Right cardiac atrium (tissue), 5 donors: ENCODE measurements at regions not wholly inside any gene's neighbourhood (a gene's known extent, or its start where the extent isn't known, plus 50 kb on each side); places are given as distances from the start of the nearest gene placed in this dataset.

Experiments
- ATAC-seq, 2 donors: fragments of 200-7000 bp; cut with Tn5 transposase; one replicate each; pipeline versions ENCODE4 v1.8.0 to v1.9.1; 2020; ENCODE audit warnings: moderate library complexity in 2 of 2, mild to moderate bottlenecking in 1 of 2
- DNase-seq, 3 donors: peaks; one replicate each; pipeline ENCODE4 v3.0.0-alpha.2; 2020
- H3K27ac ChIP-seq: one replicate; pipeline ENCODE4 v1.5.1; 2013; ENCODE audit warnings: mild to moderate bottlenecking, low read length, control low read depth, moderate library complexity
- H3K27me3 ChIP-seq: one replicate; pipeline ENCODE4 v1.6.1; 2013; ENCODE audit not compliant: control insufficient read depth, insufficient read depth
- H3K4me1 ChIP-seq: one replicate; pipeline ENCODE4 v1.6.1; 2013; ENCODE audit warnings: low read length; ENCODE audit not compliant: control insufficient read depth, insufficient read depth
- H3K4me3 ChIP-seq: one replicate; pipeline ENCODE4 v1.5.1; 2013; ENCODE audit warnings: low read length, control low read depth
- H3K9me3 ChIP-seq: one replicate; pipeline ENCODE4 v1.6.1; 2013; ENCODE audit warnings: low read length; ENCODE audit not compliant: control insufficient read depth
- WGBS: extraction: QIAGEN DNeasy Blood & Tissue Kit; methylation state at CpG from one replicate; pipeline ENCODE4 v1.1.7; 2013; 5-methylcytosine and 5-hydroxymethylcytosine counted together
- intact Hi-C, 4 donors: fragments of 100-400 bp; cut with DNase I; formaldehyde crosslinking; loops; one replicate each; pipeline versions ENCODE4 v1.11.0 to v1.14.0; 2022 to 2023
- donor health status: healthy with polysubstance abuse.
- donor health status: DM: no; HTN: yes; CAD: no.
- donor health status: DM: no; HTN: no; CAD: no.
- donor health status: DM: no; HTN: yes; CAD: no; lungs with severe emphysema.
- donor health status: DM: yes; HTN: yes; CAD: no.

GRCh38 chr1:47555841-47556560, 118.2 kb downstream of the FOXD2 start:
- H3K27me3 ChIP-seq, result no peaks in the 10 kb centered on the region
- H3K4me3 ChIP-seq, result no peak overlapping the region
- ATAC-seq (no peak), DNase-seq (no peak)
- intact Hi-C loops, result no loop called here
- H3K4me1 ChIP-seq, result no peaks in the 10 kb centered on the region
- H3K9me3 ChIP-seq, result no peaks in the 10 kb centered on the region
- WGBS, result 57% methylated on average over 24 of the region's 24 CpGs
- no peak overlapping the region for H3K27ac ChIP-seq

GRCh38 chr1:47557066-47557465, 119.2 kb downstream of the FOXD2 start:
- no peaks in the 10 kb centered on the region for H3K9me3 ChIP-seq
- WGBS, result 68% methylated on average over 4 of the region's 4 CpGs
- H3K27ac ChIP-seq, result no peak overlapping the region
- DNase-seq, result no peak
- H3K27me3 ChIP-seq, result no peaks in the 10 kb centered on the region
- intact Hi-C loops, result no loop called here
- H3K4me1 ChIP-seq, result peaks cover 2% of the 10 kb centered on the region
- no peak for ATAC-seq
- H3K4me3 ChIP-seq, result no peak overlapping the region

- 74% methylated on average over 18 of the region's 18 CpGs for WGBS
- Histone ChIP-seq H3K4me3 (no peak overlapping the region), H3K9me3 (no peaks in the 10 kb centered on the region), H3K27me3 (no peaks in the 10 kb centered on the region), H3K27ac (no peak overlapping the region), H3K4me1 (peaks cover 2% of the 10 kb centered on the region)
- ATAC-seq (no peak), DNase-seq (no peak)
- intact Hi-C loops, result no loop called here
Measured at GRCh38 chr1:47558601-47559593, 121.1 kb downstream of the FOXD2 start.

DNA sequence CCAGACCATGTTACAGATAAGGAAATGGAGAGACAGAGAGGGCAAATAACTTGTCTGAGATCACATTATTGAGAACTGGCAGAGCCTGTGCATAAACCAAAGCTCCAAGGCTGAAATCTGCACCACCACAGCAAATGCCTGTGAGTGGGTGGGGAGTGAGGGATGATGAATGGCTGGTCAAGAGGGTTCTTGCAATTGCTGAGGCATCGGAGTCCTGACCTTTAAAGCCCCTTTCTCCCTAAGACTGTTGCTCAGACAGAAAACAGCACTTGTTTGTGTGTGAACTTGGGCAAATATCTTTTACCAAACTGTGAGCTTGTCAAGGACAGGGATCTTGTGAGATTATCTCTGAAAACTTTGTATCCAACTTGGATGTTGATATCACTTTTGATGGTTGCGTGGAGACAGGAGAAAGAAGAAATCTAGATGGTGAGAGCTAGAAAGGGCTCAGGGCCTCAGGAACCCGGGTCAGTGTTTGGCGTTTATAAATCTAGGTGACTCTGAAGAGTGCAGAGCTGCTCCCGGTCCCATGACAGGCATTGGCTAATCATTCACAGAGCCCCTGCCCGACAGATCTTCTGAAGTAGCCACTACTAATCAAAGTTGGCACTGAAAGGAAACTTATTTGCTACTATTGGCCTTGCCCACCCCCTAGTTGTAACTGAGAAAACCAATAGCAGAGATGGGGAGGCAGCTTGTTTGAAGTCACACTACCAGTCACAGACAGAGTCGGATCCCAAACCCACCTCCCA, 122.3 kb downstream of the FOXD2 start:
- no peak for ATAC-seq
- H3K4me1 ChIP-seq, result peaks cover 2% of the 10 kb centered on the region
- no peak for DNase-seq
- no peaks in the 10 kb centered on the region for H3K9me3 ChIP-seq
- H3K27ac ChIP-seq, result no peak overlapping the region
- H3K27me3 ChIP-seq, result no peaks in the 10 kb centered on the region
- WGBS, result 65% methylated on average over 7 of the region's 7 CpGs
- intact Hi-C loops, result no loop called here
- H3K4me3 ChIP-seq, result no peak overlapping the region

DNA sequence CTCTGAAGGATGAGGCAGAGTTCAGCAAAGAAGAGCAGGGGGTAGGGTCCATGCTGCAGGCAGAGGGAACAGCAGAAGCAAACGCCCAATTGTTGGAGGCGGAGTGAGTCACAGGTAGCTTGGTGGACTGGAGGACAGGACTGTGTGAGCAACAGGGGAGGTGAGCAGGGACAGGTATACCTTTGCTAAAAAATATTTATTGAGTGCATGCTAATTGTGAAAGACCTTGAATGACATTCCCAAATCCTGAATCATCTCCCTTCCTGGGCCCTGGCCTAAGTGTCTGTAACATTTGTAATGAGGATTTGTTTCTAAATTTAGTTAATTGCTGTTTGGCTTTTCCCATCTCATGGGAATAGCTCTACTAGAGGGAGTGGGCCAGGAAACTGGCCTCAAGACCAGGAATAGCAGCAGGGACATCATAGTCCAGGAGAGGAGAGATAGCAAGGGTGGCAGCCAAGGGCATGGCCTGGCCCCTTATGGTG, 123.7 kb downstream of the FOXD2 start:
- 92% methylated on average over 2 of the region's 2 CpGs for WGBS
- Histone ChIP-seq H3K4me1 (peaks cover 2% of the 10 kb centered on the region), H3K27me3 (no peaks in the 10 kb centered on the region), H3K4me3 (no peak overlapping the region), H3K9me3 (no peaks in the 10 kb centered on the region), H3K27ac (no peak overlapping the region)
- peak; percentile 13 to 28 for ATAC-seq
- intact Hi-C loops, result no loop called here
- DNase-seq, result no peak

GRCh38 chr1:47562147-47562546, 124.3 kb downstream of the FOXD2 start:
- intact Hi-C loops, result no loop called here
- Histone ChIP-seq H3K9me3 (no peaks in the 10 kb centered on the region), H3K27ac (no peak overlapping the region), H3K4me1 (peaks cover 2% of the 10 kb centered on the region), H3K4me3 (no peak overlapping the region), H3K27me3 (no peaks in the 10 kb centered on the region)
- ATAC-seq, result no peak
- 86% methylated on average over 1 of the region's 1 CpG for WGBS
- no peak for DNase-seq

GRCh38 chr1:47562799-47563198, 125.0 kb downstream of the FOXD2 start:
- Histone ChIP-seq H3K4me1 (peaks cover 2% of the 10 kb centered on the region), H3K27me3 (no peaks in the 10 kb centered on the region)
- intact Hi-C loops, result no loop called here

DNA sequence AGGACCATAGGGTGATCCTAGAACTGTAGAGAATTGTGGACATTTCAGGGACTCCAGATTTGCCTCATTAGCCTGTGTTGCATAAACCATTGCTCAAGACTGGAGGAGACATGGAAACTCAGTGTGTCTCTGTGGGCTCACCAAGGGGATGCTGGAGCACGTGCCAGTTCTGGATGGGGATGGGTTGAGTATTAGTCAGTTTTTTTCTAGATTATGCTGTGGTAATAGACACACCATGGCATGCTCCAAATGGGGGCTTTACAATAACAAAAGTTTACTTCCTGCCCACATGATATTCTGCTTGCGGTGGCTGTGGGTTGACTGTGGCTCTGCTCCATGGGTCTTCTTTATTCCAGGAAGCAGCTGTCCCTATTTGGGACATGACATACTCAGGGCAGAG, 125.4 kb downstream of the FOXD2 start:
- Histone ChIP-seq H3K27ac (no peak overlapping the region), H3K4me1 (peaks cover 2% of the 10 kb centered on the region), H3K9me3 (no peaks in the 10 kb centered on the region), H3K27me3 (no peaks in the 10 kb centered on the region), H3K4me3 (no peak overlapping the region)
- intact Hi-C loops, result no loop called here
- DNase-seq (no peak), ATAC-seq (no peak)
- 64% methylated on average over 2 of the region's 2 CpGs for whole genome bisulfite sequencing

More at GRCh38 chr1:47562799-47563198, 125.0 kb downstream of the FOXD2 start:
- Histone ChIP-seq H3K9me3 (no peaks in the 10 kb centered on the region), H3K4me3 (no peak overlapping the region), H3K27ac (no peak overlapping the region)
- 95% methylated on average over 1 of the region's 1 CpG for WGBS
- no peak for DNase-seq
- ATAC-seq, result no peak

DNA sequence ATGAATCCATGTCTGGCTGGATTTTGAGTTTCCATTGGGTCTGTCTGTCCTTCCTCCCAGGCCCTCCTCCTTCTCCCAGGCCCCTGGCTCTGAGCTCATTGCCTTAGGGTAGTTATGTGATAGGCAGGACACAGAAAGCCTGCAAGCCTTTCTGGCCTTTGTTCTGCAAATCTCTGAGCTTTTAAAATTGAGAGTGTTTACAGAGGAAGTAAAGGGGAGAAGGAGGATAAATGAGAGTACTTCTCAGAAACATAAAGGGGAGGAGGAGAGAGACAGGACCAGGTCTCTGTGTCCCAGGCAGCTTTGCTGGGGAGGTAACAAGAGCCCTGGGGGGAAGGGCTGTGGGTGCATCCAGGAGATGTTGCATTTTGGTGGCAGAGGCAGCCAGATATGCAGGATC, 126.7 kb downstream of the FOXD2 start:
- no peaks in the 10 kb centered on the region for H3K27me3 ChIP-seq
- no peak overlapping the region for H3K27ac ChIP-seq
- H3K4me3 ChIP-seq, result no peak overlapping the region
- intact Hi-C loops, result no loop called here
- H3K9me3 ChIP-seq, result no peaks in the 10 kb centered on the region
- no peak for ATAC-seq
- H3K4me1 ChIP-seq, result peaks cover 2% of the 10 kb centered on the region
- no peak for DNase-seq

GRCh38 chr1:47565092-47565491, 127.2 kb downstream of the FOXD2 start:
- Histone ChIP-seq H3K27me3 (no peaks in the 10 kb centered on the region), H3K4me1 (peaks cover 2% of the 10 kb centered on the region), H3K27ac (no peak overlapping the region), H3K9me3 (no peaks in the 10 kb centered on the region), H3K4me3 (no peak overlapping the region)
- ATAC-seq (no peak), DNase-seq (no peak)
- WGBS, result 87% methylated on average over 2 of the region's 2 CpGs
- intact Hi-C loops, result no loop called here

GRCh38 chr1:47565676-47566075, 127.8 kb downstream of the FOXD2 start:
- WGBS, result 77% methylated on average over 8 of the region's 8 CpGs
- no peak overlapping the region for H3K27ac ChIP-seq
- no peaks in the 10 kb centered on the region for H3K27me3 ChIP-seq
- peaks cover 2% of the 10 kb centered on the region for H3K4me1 ChIP-seq
- H3K4me3 ChIP-seq, result no peak overlapping the region
- DNase-seq (no peak), ATAC-seq (no peak)
- no peaks in the 10 kb centered on the region for H3K9me3 ChIP-seq
- intact Hi-C loops, result no loop called here
